ENCODE measurements at regions not wholly inside any gene's neighbourhood (a gene's known extent, or its start where the extent isn't known, plus 50 kb on each side); places are given as distances from the start of the nearest gene placed in this dataset.
A peak's percentile ranks its signal among the peaks of the same experiment; 100 is the strongest.

DNA sequence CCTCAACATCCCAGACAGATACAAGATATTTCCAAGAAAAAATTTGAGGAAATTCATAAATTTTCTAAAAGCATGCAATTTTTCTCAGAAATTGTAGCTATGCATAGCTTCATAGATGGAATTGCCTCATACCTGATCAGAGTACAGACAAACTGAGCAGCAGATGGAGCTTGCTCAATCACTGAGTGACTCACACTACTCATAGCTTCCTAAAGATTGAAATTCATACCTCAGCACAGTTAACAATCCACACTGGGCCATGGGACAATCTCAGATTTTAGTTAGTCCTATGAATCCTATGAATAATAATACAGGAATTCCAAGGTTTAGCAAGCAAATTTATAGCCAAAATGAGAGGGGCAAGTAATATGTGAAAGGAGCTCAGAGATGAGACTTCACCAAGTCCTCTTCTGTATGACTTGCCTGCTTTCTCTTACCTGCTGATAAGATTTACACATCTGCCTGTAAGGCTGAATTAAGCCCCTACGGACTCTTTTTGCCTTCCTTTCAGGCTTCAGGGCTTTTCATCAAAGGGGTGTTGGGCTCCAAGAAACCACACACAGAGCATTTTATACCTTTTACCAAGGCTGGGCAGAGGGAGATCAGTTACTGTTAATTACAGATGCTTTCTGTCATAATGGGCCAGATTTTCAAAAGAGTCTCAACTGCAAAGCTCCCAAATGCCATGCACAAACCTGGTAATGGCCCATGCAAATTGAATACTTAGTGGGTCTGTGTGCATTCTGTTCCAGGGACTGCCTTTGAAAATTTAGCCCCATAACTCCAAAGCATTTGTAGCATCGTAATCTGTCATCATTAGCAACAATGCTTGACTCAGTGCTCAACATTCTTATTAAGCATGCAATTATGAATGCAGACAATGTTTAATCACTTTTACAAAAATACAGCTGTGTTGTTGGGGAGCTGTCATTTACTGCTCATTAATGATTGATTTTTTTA is 439.3 kb downstream of the DTWD2 start:
- H3K27me3 ChIP-seq (ENCODE audit: control insufficient read depth, extremely low read depth, insufficient read depth, low read length): no peaks in the 10 kb centered on the region
- no peaks in the 10 kb centered on the region for H3K36me3 ChIP-seq (ENCODE audit: control insufficient read depth in 2 of 2, extremely low read depth in 1 of 2, insufficient read depth in 2 of 2, low read length in 2 of 2)
- H3K9me3 ChIP-seq (ENCODE audit: control insufficient read depth, low read depth, low read length): no peaks in the 10 kb centered on the region
- TF ChIP-seq, protein P1, sequence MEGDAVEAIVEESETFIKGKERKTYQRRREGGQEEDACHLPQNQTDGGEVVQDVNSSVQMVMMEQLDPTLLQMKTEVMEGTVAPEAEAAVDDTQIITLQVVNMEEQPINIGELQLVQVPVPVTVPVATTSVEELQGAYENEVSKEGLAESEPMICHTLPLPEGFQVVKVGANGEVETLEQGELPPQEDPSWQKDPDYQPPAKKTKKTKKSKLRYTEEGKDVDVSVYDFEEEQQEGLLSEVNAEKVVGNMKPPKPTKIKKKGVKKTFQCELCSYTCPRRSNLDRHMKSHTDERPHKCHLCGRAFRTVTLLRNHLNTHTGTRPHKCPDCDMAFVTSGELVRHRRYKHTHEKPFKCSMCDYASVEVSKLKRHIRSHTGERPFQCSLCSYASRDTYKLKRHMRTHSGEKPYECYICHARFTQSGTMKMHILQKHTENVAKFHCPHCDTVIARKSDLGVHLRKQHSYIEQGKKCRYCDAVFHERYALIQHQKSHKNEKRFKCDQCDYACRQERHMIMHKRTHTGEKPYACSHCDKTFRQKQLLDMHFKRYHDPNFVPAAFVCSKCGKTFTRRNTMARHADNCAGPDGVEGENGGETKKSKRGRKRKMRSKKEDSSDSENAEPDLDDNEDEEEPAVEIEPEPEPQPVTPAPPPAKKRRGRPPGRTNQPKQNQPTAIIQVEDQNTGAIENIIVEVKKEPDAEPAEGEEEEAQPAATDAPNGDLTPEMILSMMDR (optimal IDR thresholded peaks at IDR 0.05 in 1 of 3, IDR thresholded peaks at IDR 0.05 in 1 of 3, conservative IDR thresholded peaks at IDR 0.05 in 1 of 3; ENCODE audit: extremely low read depth in 1 of 3, insufficient read depth in 2 of 3, low read length in 3 of 3): no peak
- dilution Hi-C loops (cut with MboI; ENCODE audit: extremely low pct_ligation_motif_present, low sequenced_read_pairs): no loop called here
- H3K9ac ChIP-seq (ENCODE audit: control insufficient read depth, extremely low read depth, insufficient read depth, low read length): no peak overlapping the region
- no peaks in the 10 kb centered on the region for H3K4me1 ChIP-seq (ENCODE audit: control insufficient read depth, extremely low read depth, insufficient read depth, low read length)
- no peaks in the 10 kb centered on the region for H3K9me1 ChIP-seq (ENCODE audit: control insufficient read depth, extremely low read depth, insufficient read depth, low read length)
- no peaks in the 10 kb centered on the region for H3K79me2 ChIP-seq (ENCODE audit: control insufficient read depth, insufficient read depth, low read length)
- H3K4me2 ChIP-seq (ENCODE audit: control insufficient read depth, extremely low read depth, insufficient read depth, low read depth, low read length): no peak overlapping the region
- DNase-seq (ENCODE audit: low read depth, low spot score) (no peak), FAIRE-seq (peak; percentile 5)
- no peak overlapping the region for H2AFZ ChIP-seq (ENCODE audit: control insufficient read depth, low read length)
- H3K27ac ChIP-seq (ENCODE audit: control insufficient read depth, insufficient read depth, low read length): no peak overlapping the region
- no peaks in the 10 kb centered on the region for H4K20me1 ChIP-seq (ENCODE audit: control insufficient read depth, extremely low read depth, insufficient read depth, low read length)
- H3K4me3 ChIP-seq (ENCODE audit: control insufficient read depth in 2 of 3, extremely low read depth in 1 of 3, insufficient read depth in 2 of 3, low read depth in 1 of 3, low read length in 3 of 3): no peak overlapping the region

DNA sequence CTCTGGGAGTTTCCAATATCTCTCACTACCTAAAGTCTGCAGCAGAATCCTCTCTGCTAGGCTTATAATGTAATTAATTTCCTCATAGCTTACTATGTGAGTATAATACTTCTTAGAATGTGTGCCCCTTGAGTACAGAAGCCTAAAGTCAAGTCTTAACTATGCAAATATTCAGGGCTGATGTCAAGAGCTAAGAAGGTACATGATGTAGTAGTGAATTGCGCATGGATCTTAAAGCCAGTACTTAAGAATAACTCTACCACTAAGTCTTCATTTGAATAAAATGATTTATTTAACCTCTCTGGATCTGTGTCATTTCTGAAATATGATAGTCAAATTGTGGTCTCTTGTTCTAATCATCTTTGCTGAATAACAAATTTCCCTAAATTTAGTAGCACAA is 442.9 kb downstream of the DTWD2 start:
- no peaks in the 10 kb centered on the region for H3K4me1 ChIP-seq (ENCODE audit: control insufficient read depth, extremely low read depth, insufficient read depth, low read length)
- no peak overlapping the region for H3K4me3 ChIP-seq (ENCODE audit: control insufficient read depth in 2 of 3, extremely low read depth in 1 of 3, insufficient read depth in 2 of 3, low read depth in 1 of 3, low read length in 3 of 3)
- no peaks in the 10 kb centered on the region for H3K79me2 ChIP-seq (ENCODE audit: control insufficient read depth, insufficient read depth, low read length)
- FAIRE-seq: no peak
- no peaks in the 10 kb centered on the region for H3K9me3 ChIP-seq (ENCODE audit: control insufficient read depth, low read depth, low read length)
- H3K9me1 ChIP-seq (ENCODE audit: control insufficient read depth, extremely low read depth, insufficient read depth, low read length): no peaks in the 10 kb centered on the region
- no peak for TF ChIP-seq EZH2 (IDR thresholded peaks at IDR 0.05; ENCODE audit: low read length)
- TF ChIP-seq, protein P1 (optimal IDR thresholded peaks at IDR 0.05 in 1 of 3, IDR thresholded peaks at IDR 0.05 in 1 of 3, conservative IDR thresholded peaks at IDR 0.05 in 1 of 3; ENCODE audit: extremely low read depth in 1 of 3, insufficient read depth in 2 of 3, low read length in 3 of 3): no peak
- dilution Hi-C loops (cut with MboI; ENCODE audit: extremely low pct_ligation_motif_present, low sequenced_read_pairs): no loop called here
- no peak overlapping the region for H2AFZ ChIP-seq (ENCODE audit: control insufficient read depth, low read length)
- H4K20me1 ChIP-seq (ENCODE audit: control insufficient read depth, extremely low read depth, insufficient read depth, low read length): no peaks in the 10 kb centered on the region
- no peak overlapping the region for H3K4me2 ChIP-seq (ENCODE audit: control insufficient read depth, extremely low read depth, insufficient read depth, low read depth, low read length)
- no peak overlapping the region for H3K9ac ChIP-seq (ENCODE audit: control insufficient read depth, extremely low read depth, insufficient read depth, low read length)
- no peaks in the 10 kb centered on the region for H3K36me3 ChIP-seq (ENCODE audit: control insufficient read depth in 2 of 2, extremely low read depth in 1 of 2, insufficient read depth in 2 of 2, low read length in 2 of 2)
- H3K27me3 ChIP-seq (ENCODE audit: control insufficient read depth, extremely low read depth, insufficient read depth, low read length): no peaks in the 10 kb centered on the region
- H3K27ac ChIP-seq (ENCODE audit: control insufficient read depth, insufficient read depth, low read length): no peak overlapping the region
- DNase-seq (ENCODE audit: low read depth, low spot score): no peak

Measured in keratinocyte (primary cell).